GOT3 (cell line): ENCODE measurements at regions not wholly inside any gene's neighbourhood (a gene's known extent, or its start where the extent isn't known, plus 50 kb on each side); places are given as distances from the start of the nearest gene placed in this dataset.

ENCODE experiments used
- DNase-seq: peaks from one replicate; lab custom pipeline; 2025; ENCODE audit warnings: mixed read lengths; lab: John Stamatoyannopoulos, UW

GRCh38 chr7:22563032-22563501, 63.1 kb upstream of the STEAP1B start:
- DNase-seq: no peak

GRCh38 chr7:22561895-22562593, 62.1 kb upstream of the STEAP1B start:
- DNase-seq: no peak

GRCh38 chr7:22561321-22561811, 61.4 kb upstream of the STEAP1B start:
- peak; percentile 78 for DNase-seq

GRCh38 chr7:22559829-22560489, 60.0 kb upstream of the STEAP1B start:
- DNase-seq: peak; percentile 29

GRCh38 chr7:22557167-22557566, 57.2 kb upstream of the STEAP1B start:
- DNase-seq: no peak

GRCh38 chr7:22555476-22555875, 55.5 kb upstream of the STEAP1B start:
- no peak for DNase-seq

- DNase-seq: no peak
These were observed 54.2 kb upstream of the STEAP1B start for GRCh38 chr7:22554184-22554583.

GRCh38 chr7:22551768-22552513, 52.0 kb upstream of the STEAP1B start:
- no peak for DNase-seq

- no peak for DNase-seq
These were observed 50.6 kb upstream of the STEAP1B start for GRCh38 chr7:22550514-22551030.

GRCh38 chr7:22549667-22550513, 49.9 kb upstream of the STEAP1B start:
- no peak for DNase-seq
